H9 (cell line): ENCODE measurements at regions not wholly inside any gene's neighbourhood (a gene's known extent, or its start where the extent isn't known, plus 50 kb on each side); places are given as distances from the start of the nearest gene placed in this dataset.

Source experiments
- DNase-seq: peaks from one replicate; pipeline ENCODE4 v3.0.0-alpha.2; 2017
- H2AFZ ChIP-seq: one replicate; pipeline ENCODE4 v1.6.1; 2013; ENCODE audit warnings: mild to moderate bottlenecking, low read length, control low read depth, moderate library complexity
- H2AK5ac ChIP-seq: 2 replicates; pipeline ENCODE4 v1.6.1; 2013; ENCODE audit warnings: low read length, control low read depth, mixed read lengths; ENCODE audit not compliant: insufficient read length
- H2BK120ac ChIP-seq: one replicate; pipeline ENCODE4 v1.6.1; 2013; ENCODE audit warnings: low read depth, mild to moderate bottlenecking, low read length, control low read depth, inconsistent platforms; ENCODE audit not compliant: poor library complexity, severe bottlenecking
- H2BK12ac ChIP-seq: 2 replicates; pipeline ENCODE4 v1.6.1; 2013; ENCODE audit warnings: low read length, control low read depth, mixed read lengths, low read depth; ENCODE audit not compliant: insufficient read length
- H2BK15ac ChIP-seq: 2 replicates; pipeline ENCODE4 v1.6.1; 2013; ENCODE audit warnings: low read depth, low read length, control low read depth
- H2BK20ac ChIP-seq: one replicate; pipeline ENCODE4 v1.6.1; 2013; ENCODE audit warnings: low read depth, mild to moderate bottlenecking, low read length, control low read depth, inconsistent platforms; ENCODE audit not compliant: poor library complexity, severe bottlenecking
- H2BK5ac ChIP-seq: 2 replicates; pipeline ENCODE4 v1.6.1; 2013; ENCODE audit warnings: low read length, control low read depth, mixed read lengths; ENCODE audit not compliant: insufficient read length
- H3K14ac ChIP-seq: 2 replicates; pipeline ENCODE4 v1.6.1; 2013; ENCODE audit warnings: low read length, control low read depth; ENCODE audit not compliant: insufficient read depth
- H3K18ac ChIP-seq: 2 replicates; pipeline ENCODE4 v1.6.1; 2013; ENCODE audit warnings: low read depth, mild to moderate bottlenecking, mixed read lengths, low read length, control low read depth; ENCODE audit not compliant: insufficient read length
- H3K23ac ChIP-seq: 2 replicates; pipeline ENCODE4 v1.6.1; 2013; ENCODE audit warnings: low read length, control low read depth, mixed read lengths, low read depth; ENCODE audit not compliant: insufficient read length
- H3K23me2 ChIP-seq: 2 replicates; pipeline ENCODE4 v1.6.1; 2013; ENCODE audit warnings: low read depth, mild to moderate bottlenecking, mixed read lengths, low read length, control low read depth; ENCODE audit not compliant: insufficient read length, poor library complexity, severe bottlenecking
- H3K27ac ChIP-seq: 2 replicates; pipeline ENCODE4 v1.5.1; 2013; ENCODE audit warnings: low read length, control low read depth, mixed read lengths, low read depth; ENCODE audit not compliant: insufficient read length
- H3K27me3 ChIP-seq: 2 replicates; pipeline ENCODE4 v1.6.1; 2013; ENCODE audit warnings: low read length, control low read depth, inconsistent platforms; ENCODE audit not compliant: insufficient read depth
- H3K4ac ChIP-seq: 2 replicates; pipeline ENCODE4 v1.6.1; 2013; ENCODE audit warnings: low read depth, mild to moderate bottlenecking, control low read depth, inconsistent platforms, low read length, moderate library complexity
- H3K4me1 ChIP-seq: 2 replicates; pipeline ENCODE4 v1.6.1; 2013; ENCODE audit warnings: low read length, control low read depth, inconsistent platforms; ENCODE audit not compliant: insufficient read depth
- H3K4me2 ChIP-seq: 2 replicates; pipeline ENCODE4 v1.6.1; 2013; ENCODE audit warnings: low read length, control low read depth, mixed read lengths; ENCODE audit not compliant: insufficient read length, insufficient read depth
- H3K56ac ChIP-seq: 2 replicates; pipeline ENCODE4 v1.6.1; 2013; ENCODE audit warnings: low read depth, mild to moderate bottlenecking, mixed read lengths, low read length, control low read depth; ENCODE audit not compliant: insufficient read length
- H3K79me1 ChIP-seq: 2 replicates; pipeline ENCODE4 v1.6.1; 2013; ENCODE audit warnings: low read depth, mild to moderate bottlenecking, moderate library complexity, low read length, control low read depth, inconsistent platforms; ENCODE audit not compliant: insufficient read depth, poor library complexity, severe bottlenecking
- H3K79me2 ChIP-seq: 2 replicates; pipeline ENCODE4 v1.6.1; 2013; ENCODE audit warnings: low read length, control low read depth, inconsistent platforms; ENCODE audit not compliant: insufficient read depth
- H3K9ac ChIP-seq: 2 replicates; pipeline ENCODE4 v1.6.1; 2013; ENCODE audit warnings: low read length, control low read depth, mixed read lengths; ENCODE audit not compliant: insufficient read length; ENCODE audit errors: extremely low read depth
- H3K9me3 ChIP-seq: one replicate; pipeline ENCODE4 v1.6.1; 2013; ENCODE audit warnings: low read depth, low read length, inconsistent platforms; ENCODE audit not compliant: control insufficient read depth
- H3T11ph ChIP-seq: one replicate; pipeline ENCODE4 v1.6.1; 2013; ENCODE audit warnings: mild to moderate bottlenecking, low read length, control low read depth, inconsistent platforms
- H4K20me1 ChIP-seq: one replicate; pipeline ENCODE4 v1.6.1; 2013; ENCODE audit not compliant: control insufficient read depth, insufficient read length, insufficient read depth
- H4K5ac ChIP-seq: 2 replicates; pipeline ENCODE4 v1.6.1; 2013; ENCODE audit warnings: low read depth, mild to moderate bottlenecking, mixed read lengths, low read length, control low read depth; ENCODE audit not compliant: insufficient read length
- H4K8ac ChIP-seq: replicated peaks from 2 replicates; pipeline ENCODE4 v1.6.1; 2013; ENCODE audit warnings: low read length, control low read depth, mixed read lengths, low read depth; ENCODE audit not compliant: insufficient read length
- H4K91ac ChIP-seq: 2 replicates; pipeline ENCODE4 v1.6.1; 2013; ENCODE audit warnings: low read depth, mild to moderate bottlenecking, moderate library complexity, mixed read lengths, low read length, control low read depth; ENCODE audit not compliant: insufficient read length
- H3K27ac Mint-ChIP-seq, 3 experiments: 2 replicates in 2 of 3; 3 replicates in 1 of 3; pipeline ENCODE4 v1.8.0; 2020 to 2021; ENCODE audit warnings: mixed read lengths in 3 of 3, mild to moderate bottlenecking in 1 of 3, moderate library complexity in 1 of 3
- H3K27me3 Mint-ChIP-seq: 2 replicates; pipeline ENCODE4 v1.8.0; 2021; ENCODE audit warnings: low read depth, mild to moderate bottlenecking, moderate library complexity, mixed read lengths
- H3K36me3 Mint-ChIP-seq, 3 experiments: 2 replicates in 2 of 3; 3 replicates in 1 of 3; pipeline ENCODE4 v1.8.0; 2020 to 2021; ENCODE audit warnings: low read depth in 3 of 3, mixed read lengths in 3 of 3; ENCODE audit not compliant: insufficient read depth in 1 of 3
- H3K4me1 Mint-ChIP-seq, 2 experiments: 2 replicates each; pipeline ENCODE4 v1.8.0; 2020; ENCODE audit warnings: mixed read lengths in 2 of 2
- H3K4me3 Mint-ChIP-seq, 2 experiments: 2 replicates in 1 of 2; 3 replicates in 1 of 2; pipeline ENCODE4 v1.8.0; 2020 to 2021; ENCODE audit warnings: mild to moderate bottlenecking in 2 of 2, mixed read lengths in 2 of 2, moderate library complexity in 1 of 2
- H3K9me3 Mint-ChIP-seq, 2 experiments: 2 replicates in 1 of 2; 3 replicates in 1 of 2; pipeline ENCODE4 v1.8.0; 2020; ENCODE audit warnings: mild to moderate bottlenecking in 2 of 2, mixed read lengths in 2 of 2, moderate library complexity in 1 of 2
- CTCF ChIP-seq: fragments of 200-600 bp; sonication (generic); conservative IDR thresholded peaks from 3 replicates; pipeline ENCODE4 v1.8.0; 2021; ENCODE audit warnings: antibody characterized with exemption, mild to moderate bottlenecking
- WGBS: extraction: QIAGEN DNeasy Blood & Tissue Kit; methylation state at CpG from one replicate; pipeline ENCODE4 v1.1.7; 2013; ENCODE audit warnings: missing lambda C conversion rate, low lambda C conversion rate, mixed read lengths; ENCODE audit not compliant: insufficient read length; ENCODE audit errors: extremely low coverage; 5-methylcytosine and 5-hydroxymethylcytosine counted together

DNA sequence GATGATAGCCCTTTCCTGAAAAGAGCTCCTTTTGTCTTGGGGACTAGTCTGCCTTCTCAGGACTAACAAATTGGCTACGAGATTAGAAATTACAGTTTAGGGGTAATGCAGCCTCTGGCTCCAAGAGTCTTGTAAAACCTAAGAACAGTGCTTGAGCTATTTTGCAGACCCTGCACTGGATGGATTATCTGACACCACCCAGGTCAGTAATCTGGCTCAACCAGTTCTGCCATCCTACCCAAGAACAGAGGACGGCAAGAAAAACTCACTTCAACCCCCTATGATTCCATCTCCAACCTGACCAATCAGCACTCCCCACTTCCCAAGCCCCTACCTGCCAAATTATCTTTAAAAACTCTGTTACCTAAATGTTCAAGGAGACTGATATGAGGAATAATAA, 225.1 kb downstream of the FAM47A start:
- H2BK5ac ChIP-seq: no peak overlapping the region
- no peaks in the 10 kb centered on the region for H3K79me1 ChIP-seq
- H3K9ac ChIP-seq: no peak overlapping the region
- Mint-ChIP-seq H3K27me3 (peaks cover 8% of the 10 kb centered on the region), H3K4me1 (peaks cover 61 to 64% of the 10 kb centered on the region in 2 experiments), H3K27ac (peak overlapping the region in 1 of 3 experiments; percentile 87; a peak in 2 of 7 replicates), H3K9me3 (peaks cover 41 to 69% of the 10 kb centered on the region in 2 experiments), H3K36me3 (peaks cover 7 to 33% (median 17%) of the 10 kb centered on the region in 3 experiments), H3K4me3 (peak overlapping the region in 1 of 2 experiments; percentile 19; a peak in 1 of 5 replicates)
- no peaks in the 10 kb centered on the region for H3K23me2 ChIP-seq
- H3K79me2 ChIP-seq: no peaks in the 10 kb centered on the region
- H2BK15ac ChIP-seq: no peak overlapping the region
- H4K20me1 ChIP-seq: no peaks in the 10 kb centered on the region
- no peak overlapping the region for H3K14ac ChIP-seq
- no peaks in the 10 kb centered on the region for H3K27me3 ChIP-seq
- no peak overlapping the region for H3K23ac ChIP-seq
- no peak overlapping the region for H2BK12ac ChIP-seq
- no peak overlapping the region for H4K91ac ChIP-seq
- H3K9me3 ChIP-seq: no peaks in the 10 kb centered on the region
- H4K8ac ChIP-seq: no peak overlapping the region
- H3K4me2 ChIP-seq: no peak overlapping the region
- no peak for TF ChIP-seq CTCF
- H3K4me1 ChIP-seq: no peaks in the 10 kb centered on the region; the same call in 1 of the 2 replicates
- no peak overlapping the region for H4K5ac ChIP-seq
- H2AFZ ChIP-seq: no peak overlapping the region
- no peak overlapping the region for H3K27ac ChIP-seq
- no peak overlapping the region for H3T11ph ChIP-seq
- H2AK5ac ChIP-seq: no peak overlapping the region
- H3K18ac ChIP-seq: no peak overlapping the region
- WGBS: no CpG with 5 or more reads among the region's 2 CpGs
- H2BK20ac ChIP-seq: no peak overlapping the region
- DNase-seq: no peak
- H3K4ac ChIP-seq: no peak overlapping the region
- no peak overlapping the region for H2BK120ac ChIP-seq
- H3K56ac ChIP-seq: no peak overlapping the region
